ENCODE measurements at regions not wholly inside any gene's neighbourhood (a gene's known extent, or its start where the extent isn't known, plus 50 kb on each side); places are given as distances from the start of the nearest gene placed in this dataset.

DNA sequence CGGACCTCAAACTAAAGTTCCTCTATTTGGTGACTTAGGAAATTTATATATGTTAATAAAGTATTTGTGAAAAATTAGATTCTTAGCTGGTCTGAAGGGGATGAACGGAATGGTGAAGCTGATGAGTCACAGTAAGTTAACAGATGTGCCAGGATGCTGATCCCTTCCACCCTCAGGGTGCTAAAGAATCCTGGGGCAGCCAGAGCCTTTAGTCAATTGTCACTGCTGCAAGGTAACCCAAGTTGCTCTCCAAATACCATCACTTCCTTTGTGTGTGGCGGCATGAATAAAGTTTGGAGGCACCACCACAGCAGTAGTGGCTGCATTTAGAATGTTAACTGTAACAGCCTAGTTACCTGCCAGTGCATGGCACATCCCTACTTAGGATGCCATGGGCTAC, 222.6 kb upstream of the PPP1R3A start:
- TF ChIP-seq, protein P1, sequence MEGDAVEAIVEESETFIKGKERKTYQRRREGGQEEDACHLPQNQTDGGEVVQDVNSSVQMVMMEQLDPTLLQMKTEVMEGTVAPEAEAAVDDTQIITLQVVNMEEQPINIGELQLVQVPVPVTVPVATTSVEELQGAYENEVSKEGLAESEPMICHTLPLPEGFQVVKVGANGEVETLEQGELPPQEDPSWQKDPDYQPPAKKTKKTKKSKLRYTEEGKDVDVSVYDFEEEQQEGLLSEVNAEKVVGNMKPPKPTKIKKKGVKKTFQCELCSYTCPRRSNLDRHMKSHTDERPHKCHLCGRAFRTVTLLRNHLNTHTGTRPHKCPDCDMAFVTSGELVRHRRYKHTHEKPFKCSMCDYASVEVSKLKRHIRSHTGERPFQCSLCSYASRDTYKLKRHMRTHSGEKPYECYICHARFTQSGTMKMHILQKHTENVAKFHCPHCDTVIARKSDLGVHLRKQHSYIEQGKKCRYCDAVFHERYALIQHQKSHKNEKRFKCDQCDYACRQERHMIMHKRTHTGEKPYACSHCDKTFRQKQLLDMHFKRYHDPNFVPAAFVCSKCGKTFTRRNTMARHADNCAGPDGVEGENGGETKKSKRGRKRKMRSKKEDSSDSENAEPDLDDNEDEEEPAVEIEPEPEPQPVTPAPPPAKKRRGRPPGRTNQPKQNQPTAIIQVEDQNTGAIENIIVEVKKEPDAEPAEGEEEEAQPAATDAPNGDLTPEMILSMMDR (IDR thresholded peaks at IDR 0.05), result no peak
- no peak for TF ChIP-seq EZH2 (IDR thresholded peaks at IDR 0.05)
- TF ChIP-seq EZH2phosphoT487 (IDR thresholded peaks at IDR 0.05), result no peak

Measured in neural progenitor cell (in vitro differentiated cells).